Left forelimb (tissue), 1 donor: ENCODE measurements at regions not wholly inside any gene's neighbourhood (a gene's known extent, or its start where the extent isn't known, plus 50 kb on each side); places are given as distances from the start of the nearest gene placed in this dataset.

Source experiments
- DNase-seq: peaks from one replicate; pipeline ENCODE4 v3.0.0-alpha.2; 2018; ENCODE audit warnings: low spot score

DNA sequence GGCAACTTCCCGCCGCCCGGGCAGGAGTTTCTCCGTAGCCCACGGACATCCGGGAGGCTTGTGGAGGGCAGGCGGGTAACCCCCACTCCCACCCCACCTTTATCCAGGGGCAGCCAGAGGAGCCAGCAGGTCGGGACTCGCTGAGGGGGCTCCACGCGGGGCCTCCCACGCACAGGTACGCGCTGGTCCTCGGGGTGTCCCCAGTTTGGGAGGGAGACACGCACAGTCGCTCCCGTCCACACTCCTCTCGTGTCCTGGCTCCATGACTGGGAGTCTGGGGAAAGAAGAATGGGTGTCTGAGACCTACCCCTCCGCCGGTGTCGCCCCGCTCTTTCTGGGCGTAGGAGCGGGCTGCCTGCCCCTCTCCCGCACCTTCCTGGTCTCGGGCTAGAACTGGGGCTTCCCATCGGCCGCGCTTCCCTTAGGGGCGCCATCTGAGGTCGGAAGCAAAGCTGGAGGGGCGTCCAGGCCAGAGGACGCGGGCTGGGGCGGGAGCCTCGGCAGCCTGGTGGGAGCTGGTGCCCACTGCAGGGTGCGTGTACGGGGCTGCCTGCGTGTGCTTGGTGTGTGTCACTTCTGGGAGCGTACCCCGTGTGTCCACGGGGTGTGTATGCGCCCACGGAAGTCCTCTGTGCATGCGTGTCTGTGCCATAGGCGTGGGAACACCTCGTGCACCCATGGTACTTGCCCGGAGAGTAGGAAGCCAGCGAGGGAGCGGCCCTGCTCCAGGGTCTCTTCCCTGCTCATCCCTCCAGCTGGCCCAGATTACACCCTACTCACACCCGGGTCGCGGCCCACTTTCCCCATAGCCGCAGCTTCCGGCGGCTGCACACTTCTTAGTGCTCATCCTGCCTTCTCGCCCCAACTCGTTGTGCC, 73.0 kb upstream of the LEP start:
- DNase-seq = peak; percentile 53

DNA sequence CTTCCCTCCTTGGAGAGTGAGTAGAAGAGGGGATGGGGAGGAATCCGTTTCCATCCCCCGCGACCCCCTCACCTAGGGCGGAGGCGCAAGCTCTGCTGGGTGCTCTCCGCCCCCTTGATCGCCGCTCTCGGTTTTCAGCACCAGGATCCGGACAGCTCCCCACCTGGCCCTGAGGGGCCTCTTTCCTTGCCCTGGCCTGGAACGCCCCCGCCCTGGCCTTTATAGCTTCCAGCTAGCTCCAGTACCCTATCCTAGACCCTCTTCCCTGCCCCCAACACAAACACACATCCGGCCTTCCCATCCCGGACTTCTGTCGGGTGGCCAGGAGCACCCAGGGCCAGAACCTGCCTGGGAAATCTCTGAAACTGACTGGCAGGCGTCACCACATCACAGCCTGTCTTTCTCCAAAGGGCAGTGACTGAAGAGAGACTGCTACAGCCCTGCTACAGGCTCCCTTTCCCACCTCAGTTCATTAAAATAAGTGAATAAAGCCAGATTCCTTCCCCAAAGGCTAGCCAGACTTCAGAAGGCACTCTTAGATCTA, 72.3 kb upstream of the LEP start:
- peak; percentile 70 for DNase-seq

DNA sequence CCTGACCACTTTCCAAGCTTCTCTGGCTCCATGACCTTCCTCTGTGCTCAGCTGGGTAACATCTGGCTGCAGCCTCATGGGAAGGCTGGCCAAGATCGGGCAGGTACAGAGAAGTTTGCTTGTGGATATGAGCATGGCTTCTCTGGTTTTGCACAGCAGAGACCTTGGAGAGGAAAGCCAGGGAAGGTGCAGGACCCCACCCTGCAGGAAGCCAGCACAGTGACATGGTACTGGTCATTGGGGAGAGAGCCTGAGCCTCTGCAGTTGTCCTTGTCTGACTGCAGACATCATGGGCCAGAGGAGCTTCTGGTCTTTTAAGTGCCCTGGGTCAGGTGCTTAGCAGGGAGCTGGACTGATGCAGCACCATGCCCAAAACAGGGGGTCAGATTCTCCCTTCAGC, 70.6 kb upstream of the LEP start:
- DNase-seq = no peak

DNA sequence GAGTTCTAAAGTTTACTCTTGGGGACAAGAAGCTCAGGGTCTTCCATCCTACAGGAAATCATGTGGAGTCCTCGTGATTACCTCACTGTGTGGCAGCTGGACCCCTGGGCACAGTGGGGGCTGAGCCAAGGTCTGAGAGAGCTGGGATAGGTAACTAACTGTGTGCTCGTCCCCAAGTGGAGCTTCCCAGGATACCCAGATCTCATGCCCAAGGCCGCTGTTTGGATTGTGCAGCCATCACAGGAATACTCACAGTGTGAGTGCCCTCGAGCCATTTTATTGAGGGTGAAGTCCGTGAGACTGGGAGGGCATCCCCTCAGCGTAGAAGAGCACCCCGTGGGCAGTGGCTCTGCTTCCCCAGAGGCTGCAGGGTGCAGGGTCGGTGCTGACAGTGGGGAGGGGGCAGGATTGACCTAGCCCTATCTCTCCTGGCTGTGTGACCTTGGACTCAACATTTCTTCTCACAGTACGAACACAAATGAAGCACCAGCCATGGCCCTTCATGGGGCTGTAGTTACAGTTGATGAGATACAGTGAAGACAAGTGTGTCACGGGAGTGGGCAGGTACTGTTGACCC, 69.6 kb upstream of the LEP start:
- no peak for DNase-seq

DNA sequence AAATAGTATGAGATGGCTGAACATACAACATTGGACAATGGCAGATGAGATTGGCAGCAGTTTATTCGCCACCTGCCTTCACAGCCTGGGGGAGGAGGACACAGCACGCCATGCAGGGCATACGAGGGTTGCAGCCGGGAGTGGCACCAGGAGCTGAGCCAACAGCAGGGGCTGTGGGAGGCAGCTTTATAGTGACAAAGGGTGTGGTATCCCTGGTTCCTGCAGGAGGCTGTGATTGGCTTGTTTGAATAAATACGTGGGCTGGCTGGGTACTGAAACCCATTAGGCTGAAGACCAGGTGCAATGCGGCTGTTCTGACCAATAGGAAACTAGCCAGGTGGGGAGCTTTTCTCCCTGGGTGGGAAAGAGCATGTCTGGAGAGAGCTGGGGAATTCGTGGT, 68.9 kb upstream of the LEP start:
- peak; percentile 48 for DNase-seq

DNA sequence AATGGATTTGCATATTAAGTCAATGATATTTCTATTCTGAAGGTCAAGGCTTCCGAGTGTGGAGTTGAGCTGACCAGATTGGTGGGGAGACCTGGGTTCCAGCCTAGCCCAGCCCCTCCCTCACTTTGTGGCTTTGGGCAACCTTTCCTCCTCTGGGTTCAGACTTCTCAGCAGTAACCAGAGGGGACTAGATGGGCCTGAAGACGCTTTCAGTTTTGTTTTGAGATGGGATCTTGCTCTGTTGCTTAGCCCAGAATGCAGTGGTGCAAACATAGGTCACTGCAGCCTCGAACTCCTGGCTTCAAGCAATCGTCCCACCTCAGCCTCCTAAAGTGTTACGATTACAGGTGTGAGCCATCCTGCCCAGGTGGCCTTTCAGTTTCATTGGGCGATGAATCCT, 68.1 kb upstream of the LEP start:
- no peak for DNase-seq

DNA sequence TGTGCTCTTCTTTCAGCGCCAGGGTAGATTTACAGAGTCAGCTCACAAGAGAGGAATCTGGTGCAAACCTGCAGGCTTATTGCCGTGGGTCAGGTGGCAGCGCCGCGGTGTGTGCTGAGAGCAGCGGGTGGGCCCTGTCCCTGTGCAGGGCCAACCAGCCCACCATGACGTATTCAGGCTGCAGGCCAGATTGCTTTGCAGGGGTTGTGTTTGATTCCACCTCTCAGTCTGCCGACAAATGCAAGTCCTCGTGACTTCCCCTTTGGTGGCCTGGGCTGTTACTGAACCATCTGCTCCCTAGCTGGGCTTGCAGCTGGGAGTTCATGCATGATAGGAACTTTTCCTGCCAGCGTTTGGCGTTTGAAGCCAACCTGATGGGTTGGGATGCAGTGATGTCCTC, 66.7 kb upstream of the LEP start:
- peak; percentile 58 for DNase-seq

DNA sequence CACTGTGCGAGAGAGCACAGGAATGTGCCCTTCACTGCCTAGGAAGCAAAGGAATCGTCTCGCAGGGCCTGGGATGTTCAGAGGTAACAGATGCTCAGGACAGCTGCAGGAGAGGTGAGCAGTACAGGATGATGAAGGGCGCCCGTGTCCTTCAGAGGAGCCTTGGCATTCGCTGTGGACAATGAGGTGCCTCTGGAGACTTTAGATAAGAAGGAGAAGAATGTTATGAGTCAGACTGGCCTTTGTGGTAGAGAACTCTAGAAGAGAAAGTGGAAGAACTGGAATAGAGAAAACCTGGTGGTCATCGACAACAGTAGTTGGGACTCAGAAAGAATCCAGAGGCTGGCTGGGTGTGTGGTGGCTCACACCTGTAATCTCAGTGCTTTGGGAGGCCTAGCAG, 64.4 kb upstream of the LEP start:
- no peak for DNase-seq

DNA sequence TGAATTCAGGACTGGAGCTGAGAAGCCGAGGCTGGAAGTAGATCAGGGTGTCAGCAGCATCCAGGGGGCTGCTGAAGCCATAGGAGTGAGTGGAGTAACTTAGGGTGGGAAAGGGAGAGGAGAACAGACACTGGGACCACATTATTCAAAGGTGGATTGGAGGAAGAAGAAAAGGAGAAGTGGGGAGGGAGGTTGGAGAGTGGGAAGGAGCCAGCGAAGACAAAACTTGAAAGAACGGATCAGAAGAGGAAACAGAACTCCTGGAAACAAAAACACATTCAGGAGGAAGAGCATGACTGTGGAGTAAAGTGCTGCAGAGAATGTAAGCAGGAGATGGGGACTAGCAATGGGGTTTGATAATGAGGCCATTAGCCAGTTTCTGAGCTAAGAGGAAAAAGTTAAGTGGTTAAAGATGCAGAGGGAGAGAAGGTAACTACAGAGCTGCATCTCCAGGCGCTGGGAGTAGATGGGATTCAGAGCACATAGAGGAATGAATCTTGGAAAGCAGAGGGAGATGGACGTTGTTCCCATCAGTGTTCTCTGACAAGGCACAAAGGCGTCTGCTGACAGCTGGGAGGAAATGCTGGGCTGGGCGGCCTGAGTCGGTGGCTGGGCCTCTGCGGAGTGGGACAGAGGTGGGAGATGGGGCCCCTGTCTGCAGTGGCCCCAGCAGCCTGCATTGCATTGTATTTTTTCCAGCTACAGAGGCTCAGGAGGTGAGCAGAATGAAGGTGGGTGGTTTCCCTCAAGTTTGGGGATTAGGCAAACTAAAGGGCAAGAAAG, 63.1 kb upstream of the LEP start:
- DNase-seq = peak; percentile 26

DNA sequence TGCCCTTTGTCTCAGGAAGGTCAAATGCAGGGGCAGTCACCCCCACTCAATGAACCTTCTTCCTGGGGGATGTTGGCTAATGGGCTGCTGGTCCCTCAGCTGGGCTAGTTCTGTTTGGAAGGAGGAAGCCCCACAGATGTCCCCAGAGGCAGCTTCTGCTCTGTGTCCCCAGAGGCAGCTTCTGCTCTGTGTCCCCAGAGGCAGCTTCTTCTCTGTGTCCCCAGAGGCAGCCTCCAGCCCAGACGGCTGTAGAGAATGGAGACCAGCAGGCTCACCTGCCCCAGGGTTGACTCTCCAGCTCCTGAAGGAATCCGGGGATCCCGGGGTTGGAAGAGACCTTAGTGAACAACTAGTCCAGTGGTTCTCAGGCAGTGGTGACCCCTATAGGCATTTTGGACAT, 62.5 kb upstream of the LEP start:
- no peak for DNase-seq

DNA sequence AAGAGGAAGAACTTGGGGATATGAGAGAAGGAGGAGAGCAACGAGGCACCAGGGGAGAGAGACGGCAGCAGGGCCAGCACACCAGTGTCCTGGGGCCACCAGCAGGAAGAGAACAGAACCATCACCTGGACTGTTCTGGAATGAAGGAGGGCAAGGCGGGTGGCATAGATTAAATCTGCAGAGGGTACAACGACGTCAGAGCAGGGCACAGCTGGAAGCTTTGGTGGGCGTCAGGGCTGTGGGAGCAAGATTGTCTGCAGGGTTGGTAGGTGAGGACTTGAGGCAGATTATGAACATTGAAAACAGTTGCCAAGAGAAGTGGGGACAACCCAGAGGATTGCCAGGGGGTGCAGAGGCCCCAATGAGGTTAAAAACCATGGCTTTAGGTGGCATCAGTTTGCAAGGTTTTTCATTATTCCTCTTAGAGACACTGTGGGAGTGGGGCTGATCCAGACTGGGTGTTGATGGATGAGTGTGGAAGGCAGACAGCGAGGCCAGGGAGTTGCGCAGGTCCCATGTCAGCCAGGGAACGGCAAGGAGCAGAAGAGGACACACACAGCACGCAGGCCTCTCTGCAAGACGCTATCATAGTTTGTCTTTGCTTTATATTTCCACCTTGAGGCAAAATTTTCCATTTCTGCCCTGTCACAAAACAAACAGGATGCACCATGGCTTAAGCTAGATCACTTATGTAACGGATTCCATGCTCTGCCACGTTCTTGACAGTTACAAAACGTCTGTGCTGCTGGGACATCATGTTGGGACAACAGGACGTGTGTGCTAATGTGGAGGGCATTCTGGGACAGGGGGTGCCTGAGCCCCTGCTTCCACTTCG, 52.5 kb upstream of the LEP start:
- peak; percentile 37 for DNase-seq

DNA sequence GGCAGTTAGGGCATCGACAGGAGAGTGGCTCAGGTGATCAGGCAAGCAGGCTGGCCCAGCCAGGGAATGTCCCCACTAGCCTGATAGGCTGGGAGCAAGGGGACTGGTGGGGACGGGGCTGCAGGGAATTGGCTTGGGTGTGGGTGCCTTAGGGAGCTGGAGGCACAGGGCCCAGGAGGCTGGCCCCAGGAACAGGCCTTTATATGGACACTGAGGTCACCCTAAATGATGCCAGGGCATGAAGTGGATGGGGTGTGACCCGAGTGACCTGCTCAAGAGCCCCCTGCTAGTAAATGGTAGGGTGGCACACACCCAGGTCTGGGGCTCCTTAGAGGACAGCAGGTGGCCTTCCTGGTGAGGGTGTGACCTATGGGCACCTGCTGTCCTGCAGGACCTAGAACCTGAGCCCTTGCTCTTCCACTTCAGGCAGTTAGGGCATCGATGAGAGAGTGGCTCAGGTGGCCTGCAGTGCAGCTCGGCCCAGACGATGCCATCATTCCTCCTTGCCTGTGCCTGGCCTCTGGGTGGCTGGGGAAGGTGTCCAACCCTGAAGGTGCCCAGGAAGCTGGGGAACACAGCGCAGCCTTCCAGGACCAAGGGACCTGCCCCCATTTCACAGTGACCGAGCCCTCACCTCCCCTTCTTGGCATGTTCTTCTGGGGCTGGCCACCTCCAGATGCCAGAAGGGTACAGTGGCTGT, 51.7 kb upstream of the LEP start:
- DNase-seq = peak; percentile 59

DNA sequence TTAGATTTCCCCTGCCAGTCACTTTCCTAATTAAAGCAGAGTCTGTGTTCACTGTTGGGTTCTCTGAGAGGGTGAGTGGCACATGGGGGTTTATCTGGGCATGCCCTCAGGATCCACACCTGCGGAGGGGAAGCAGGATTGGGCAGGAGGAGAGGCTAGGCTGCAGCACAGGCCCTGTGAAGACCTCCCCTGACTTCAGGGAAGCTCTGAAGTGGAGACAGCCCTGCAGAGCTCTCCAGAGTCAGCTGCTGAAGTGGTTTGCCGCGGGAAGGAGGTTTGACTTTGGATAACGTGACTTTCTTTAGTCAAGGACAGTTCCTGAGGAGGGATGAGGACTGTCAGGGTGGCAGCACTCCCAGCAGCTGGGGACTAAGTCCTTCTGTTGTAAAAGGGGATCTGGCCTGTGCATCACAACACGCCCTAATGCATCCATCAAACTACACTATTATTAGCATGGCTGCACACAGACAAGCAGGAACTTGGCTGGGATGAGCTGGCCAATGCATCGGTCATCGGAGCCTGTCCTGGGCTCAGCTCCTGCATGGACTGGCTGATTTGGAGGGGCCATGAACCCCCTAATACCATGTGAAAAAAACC, 50.9 kb upstream of the LEP start:
- peak; percentile 25 for DNase-seq

DNA sequence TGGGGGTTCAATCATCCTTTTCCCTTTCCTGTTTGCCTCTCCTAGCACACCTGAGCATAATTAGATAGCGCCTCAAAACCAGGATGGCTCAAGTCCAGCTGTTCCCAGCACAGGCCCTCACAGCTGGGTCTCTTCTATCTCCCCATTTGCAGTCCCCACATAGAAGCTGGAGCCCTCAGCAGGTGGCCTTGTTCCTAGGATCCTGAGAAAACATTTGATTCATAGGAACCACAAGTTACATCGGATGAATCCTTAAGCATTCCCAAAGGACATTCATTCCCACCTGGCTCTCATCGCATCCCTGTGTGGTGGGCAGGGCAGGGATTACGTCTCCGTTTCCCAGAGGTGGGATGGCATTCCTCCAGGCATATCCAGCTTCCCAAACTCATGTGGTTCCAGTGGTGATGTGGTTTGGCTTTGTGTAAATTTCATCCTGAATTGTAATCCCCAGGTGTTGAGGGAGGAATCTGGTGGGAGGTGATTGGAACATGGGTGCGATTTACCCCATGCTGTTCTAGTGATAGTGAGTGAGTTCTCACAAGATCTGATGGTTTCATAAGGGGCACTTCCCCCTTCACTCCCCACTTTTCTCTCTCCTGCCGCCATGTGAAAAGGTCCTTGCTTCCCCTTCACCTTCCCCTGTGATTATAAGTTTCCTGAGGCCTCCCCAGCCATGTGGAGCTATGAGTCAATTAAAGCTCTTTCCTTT, 49.8 kb upstream of the LEP start:
- DNase-seq = peak; percentile 14
